Dendritic cell treated with granulocyte-macrophage colony-stimulating factor and Interleukin-4, amounts not matched to agents 40 ng/mL and 50 ng/mL, for 4 days (primary cell): ENCODE measurements at regions not wholly inside any gene's neighbourhood (a gene's known extent, or its start where the extent isn't known, plus 50 kb on each side); places are given as distances from the start of the nearest gene placed in this dataset.
"Not testable (repeated sequence)": the region's sequence is repeated elsewhere in the genome, so short reads cannot be mapped to it uniquely, and the experiment has no call there.

Source experiments
- H3K27ac Mint-ChIP-seq: one replicate; pipeline ENCODE4 v1.8.0; 2022; ENCODE audit warnings: mild to moderate bottlenecking, mixed read lengths
- H3K27me3 Mint-ChIP-seq: one replicate; pipeline ENCODE4 v1.8.0; 2022; ENCODE audit warnings: mild to moderate bottlenecking, mixed read lengths
- H3K36me3 Mint-ChIP-seq: one replicate; pipeline ENCODE4 v1.8.0; 2022; ENCODE audit warnings: low read depth, mixed read lengths
- H3K4me1 Mint-ChIP-seq: one replicate; pipeline ENCODE4 v1.8.0; 2022; ENCODE audit warnings: low read depth, mixed read lengths
- H3K4me3 Mint-ChIP-seq: one replicate; pipeline ENCODE4 v1.8.0; 2022; ENCODE audit warnings: mild to moderate bottlenecking, moderate library complexity, mixed read lengths
- H3K9me3 Mint-ChIP-seq: one replicate; pipeline ENCODE4 v1.8.0; 2022; ENCODE audit warnings: mixed read lengths
- intact Hi-C: fragments of 100-400 bp; cut with micrococcal nuclease; formaldehyde crosslinking; loops from one replicate; pipeline ENCODE4 v1.15.0; 2022

- peaks cover 42% of the 10 kb centered on the region for H3K4me1 Mint-ChIP-seq
- H3K4me3 Mint-ChIP-seq = no peak overlapping the region
- no peaks in the 10 kb centered on the region for H3K36me3 Mint-ChIP-seq
Observed at GRCh38 chr13:28607187-28607955, 51.6 kb upstream of the POMP start.

GRCh38 chr13:28606466-28606865 lies 52.5 kb upstream of the POMP start:
- intact Hi-C loops = no loop called here
- no peaks in the 10 kb centered on the region for H3K36me3 Mint-ChIP-seq
- no peaks in the 10 kb centered on the region for H3K27me3 Mint-ChIP-seq
- no peak overlapping the region for H3K4me3 Mint-ChIP-seq
- H3K27ac Mint-ChIP-seq = no peak overlapping the region
- no peaks in the 10 kb centered on the region for H3K9me3 Mint-ChIP-seq
- peaks cover 33% of the 10 kb centered on the region for H3K4me1 Mint-ChIP-seq

More at GRCh38 chr13:28607187-28607955, 51.6 kb upstream of the POMP start:
- intact Hi-C loops = no loop called here
- Mint-ChIP-seq H3K9me3 (no peaks in the 10 kb centered on the region), H3K27me3 (no peaks in the 10 kb centered on the region), H3K27ac (no peak overlapping the region)

- H3K4me1 Mint-ChIP-seq = peaks cover 20% of the 10 kb centered on the region
- intact Hi-C loops, H3K9me3 Mint-ChIP-seq, H3K27me3 Mint-ChIP-seq, H3K4me3 Mint-ChIP-seq, H3K36me3 Mint-ChIP-seq, H3K27ac Mint-ChIP-seq: not testable (repeated sequence)
Observed at GRCh38 chr13:28605147-28605546, 53.8 kb upstream of the POMP start.

- Mint-ChIP-seq H3K27me3 (peaks cover 4% of the 10 kb centered on the region), H3K27ac (no peak overlapping the region), H3K9me3 (no peaks in the 10 kb centered on the region), H3K4me3 (no peak overlapping the region), H3K36me3 (no peaks in the 10 kb centered on the region), H3K4me1 (peaks cover 9% of the 10 kb centered on the region)
- intact Hi-C loops = no loop called here
Observed at GRCh38 chr13:28603043-28603664, 55.8 kb upstream of the POMP start.

- Mint-ChIP-seq H3K4me1 (peaks cover 9% of the 10 kb centered on the region), H3K9me3 (no peaks in the 10 kb centered on the region), H3K27me3 (peaks cover 4% of the 10 kb centered on the region), H3K27ac (no peak overlapping the region), H3K4me3 (no peak overlapping the region), H3K36me3 (no peaks in the 10 kb centered on the region)
- intact Hi-C loops = no loop called here
Observed at GRCh38 chr13:28602580-28602979, 56.4 kb upstream of the POMP start.

- Mint-ChIP-seq H3K9me3 (no peaks in the 10 kb centered on the region), H3K36me3 (no peaks in the 10 kb centered on the region), H3K4me1 (peaks cover 12% of the 10 kb centered on the region), H3K27ac (no peak overlapping the region), H3K27me3 (peaks cover 4% of the 10 kb centered on the region), H3K4me3 (no peak overlapping the region)
- intact Hi-C loops = no loop called here
Observed at GRCh38 chr13:28601581-28601980, 57.3 kb upstream of the POMP start.

- Mint-ChIP-seq H3K27ac (no peak overlapping the region), H3K27me3 (peaks cover 4% of the 10 kb centered on the region), H3K4me1 (peaks cover 9% of the 10 kb centered on the region), H3K4me3 (no peak overlapping the region), H3K9me3 (no peaks in the 10 kb centered on the region), H3K36me3 (no peaks in the 10 kb centered on the region)
- intact Hi-C loops = no loop called here
Observed at GRCh38 chr13:28597641-28598040, 61.3 kb upstream of the POMP start.

- H3K9me3 Mint-ChIP-seq = peaks cover 10% of the 10 kb centered on the region
- H3K4me1 Mint-ChIP-seq = peaks cover 50% of the 10 kb centered on the region
- peaks cover 6% of the 10 kb centered on the region for H3K27me3 Mint-ChIP-seq
- no peaks in the 10 kb centered on the region for H3K36me3 Mint-ChIP-seq
- H3K4me3 Mint-ChIP-seq = no peak overlapping the region
- no peak overlapping the region for H3K27ac Mint-ChIP-seq
- intact Hi-C loops = loop anchor here (5.0 kb wide), 1 partner anchor 47 kb away; no protein-coding TSS in a partner anchor
Observed at GRCh38 chr13:28590461-28590860, 68.5 kb upstream of the POMP start.

- Mint-ChIP-seq H3K4me1 (peaks cover 67% of the 10 kb centered on the region), H3K4me3 (no peak overlapping the region), H3K9me3 (peaks cover 10% of the 10 kb centered on the region), H3K27me3 (peaks cover 11% of the 10 kb centered on the region), H3K27ac (no peak overlapping the region), H3K36me3 (no peaks in the 10 kb centered on the region)
- intact Hi-C loops = no loop called here
Observed at GRCh38 chr13:28588296-28588695, 70.6 kb upstream of the POMP start.

GRCh38 chr13:28587174-28587540 lies 71.8 kb upstream of the POMP start:
- Mint-ChIP-seq H3K4me1 (peaks cover 73% of the 10 kb centered on the region), H3K27ac (no peak overlapping the region), H3K36me3 (no peaks in the 10 kb centered on the region), H3K27me3 (peaks cover 18% of the 10 kb centered on the region), H3K4me3 (no peak overlapping the region), H3K9me3 (peaks cover 10% of the 10 kb centered on the region)
- intact Hi-C loops = no loop called here

GRCh38 chr13:28586439-28587173 lies 72.3 kb upstream of the POMP start:
- intact Hi-C loops = no loop called here
- no peak overlapping the region for H3K27ac Mint-ChIP-seq
- H3K4me1 Mint-ChIP-seq = peaks cover 75% of the 10 kb centered on the region
- H3K27me3 Mint-ChIP-seq = peaks cover 18% of the 10 kb centered on the region
- no peak overlapping the region for H3K4me3 Mint-ChIP-seq
- H3K9me3 Mint-ChIP-seq = peaks cover 10% of the 10 kb centered on the region
- H3K36me3 Mint-ChIP-seq = no peaks in the 10 kb centered on the region

GRCh38 chr13:28585561-28585960 lies 73.4 kb upstream of the POMP start:
- intact Hi-C loops = no loop called here
- H3K9me3 Mint-ChIP-seq = peaks cover 10% of the 10 kb centered on the region
- H3K4me1 Mint-ChIP-seq = peaks cover 71% of the 10 kb centered on the region
- peaks cover 18% of the 10 kb centered on the region for H3K27me3 Mint-ChIP-seq
- no peaks in the 10 kb centered on the region for H3K36me3 Mint-ChIP-seq
- no peak overlapping the region for H3K4me3 Mint-ChIP-seq
- no peak overlapping the region for H3K27ac Mint-ChIP-seq

- Mint-ChIP-seq H3K9me3 (peaks cover 10% of the 10 kb centered on the region), H3K27ac (no peak overlapping the region), H3K36me3 (no peaks in the 10 kb centered on the region), H3K27me3 (peaks cover 18% of the 10 kb centered on the region), H3K4me1 (peaks cover 65% of the 10 kb centered on the region), H3K4me3 (no peak overlapping the region)
- intact Hi-C loops = no loop called here
Observed at GRCh38 chr13:28584873-28585381, 74.0 kb upstream of the POMP start.

- Mint-ChIP-seq H3K27me3 (peaks cover 23% of the 10 kb centered on the region), H3K4me3 (no peak overlapping the region), H3K4me1 (peaks cover 60% of the 10 kb centered on the region), H3K36me3 (no peaks in the 10 kb centered on the region), H3K27ac (no peak overlapping the region), H3K9me3 (peaks cover 10% of the 10 kb centered on the region)
- intact Hi-C loops = no loop called here
Observed at GRCh38 chr13:28583651-28584091, 75.3 kb upstream of the POMP start.
